NCI-H748 (cell line): ENCODE measurements at regions not wholly inside any gene's neighbourhood (a gene's known extent, or its start where the extent isn't known, plus 50 kb on each side); places are given as distances from the start of the nearest gene placed in this dataset.
"Not testable (repeated sequence)": the region's sequence is repeated elsewhere in the genome, so short reads cannot be mapped to it uniquely, and the experiment has no call there.

Source experiments
- DNase-seq: peaks from one replicate; lab custom pipeline; 2025; ENCODE audit not compliant: unreplicated experiment; lab: John Stamatoyannopoulos, UW

DNA sequence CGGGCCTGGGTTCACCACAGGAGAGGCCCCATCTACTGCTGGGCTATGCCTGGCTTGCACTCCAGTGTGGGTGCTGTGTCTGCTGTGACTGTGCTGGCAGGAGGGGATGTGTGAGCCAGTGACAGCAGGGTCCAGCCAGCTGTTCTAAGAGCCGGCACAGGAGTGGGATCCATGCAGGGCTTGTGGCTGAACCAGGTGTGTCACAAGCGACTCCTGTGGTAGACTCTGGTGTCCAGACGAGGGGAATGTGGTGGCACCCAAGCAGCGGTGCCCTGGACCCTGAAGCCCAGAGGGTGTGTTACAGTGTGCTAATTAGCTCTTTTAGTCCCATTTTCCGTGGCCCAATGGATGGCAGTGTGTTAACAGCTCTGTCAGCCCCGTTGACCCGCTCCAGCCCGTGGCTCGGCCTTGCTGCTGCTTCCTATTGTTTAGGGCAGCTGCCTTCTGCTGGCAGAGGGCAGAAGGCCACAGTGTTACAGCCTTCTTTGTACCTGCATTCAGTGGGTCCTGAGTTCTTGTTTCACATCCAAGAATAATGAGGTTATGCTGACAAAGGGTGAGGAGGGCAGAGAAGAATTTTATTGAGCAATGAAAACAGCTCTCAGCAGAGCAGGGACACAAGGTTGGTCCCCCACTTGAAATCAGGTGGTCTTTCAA lies 78.5 kb upstream of the RNU6-1 start:
- peak; percentile 10 for DNase-seq

DNA sequence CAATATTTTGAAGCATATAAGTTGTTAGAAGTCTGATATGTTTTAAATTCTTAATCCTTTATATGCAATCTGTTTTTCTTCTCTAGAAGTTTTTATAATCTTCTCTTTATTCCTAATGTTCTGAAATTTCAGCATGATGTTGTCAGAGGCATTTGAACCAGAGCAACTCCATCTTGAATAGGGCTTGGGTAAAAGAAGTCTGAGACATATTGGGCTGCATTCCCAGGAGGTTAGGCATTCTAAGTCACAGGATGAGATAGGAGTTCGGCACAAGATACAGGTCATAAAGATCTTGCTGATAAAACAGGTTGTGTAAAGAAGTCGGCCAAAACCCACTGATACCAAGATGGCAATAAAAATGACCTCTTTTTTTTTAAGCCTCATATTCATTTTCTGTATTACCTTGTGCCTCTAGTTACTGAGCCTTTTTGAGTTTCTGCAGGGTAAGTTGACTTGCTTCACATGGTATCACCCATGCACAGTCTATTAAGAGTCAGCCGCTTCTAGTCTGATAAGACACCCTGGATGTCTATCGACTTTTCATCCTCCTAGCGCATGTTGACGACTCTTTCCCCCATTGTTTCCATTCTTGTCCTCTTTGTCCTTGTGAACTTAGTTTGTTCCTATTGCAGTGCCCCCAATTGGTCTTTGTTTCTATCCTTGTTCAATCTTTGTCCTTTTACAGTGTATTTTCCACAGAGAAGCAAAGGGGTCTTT lies 80.8 kb upstream of the RNU6-1 start:
- DNase-seq: no peak

DNA sequence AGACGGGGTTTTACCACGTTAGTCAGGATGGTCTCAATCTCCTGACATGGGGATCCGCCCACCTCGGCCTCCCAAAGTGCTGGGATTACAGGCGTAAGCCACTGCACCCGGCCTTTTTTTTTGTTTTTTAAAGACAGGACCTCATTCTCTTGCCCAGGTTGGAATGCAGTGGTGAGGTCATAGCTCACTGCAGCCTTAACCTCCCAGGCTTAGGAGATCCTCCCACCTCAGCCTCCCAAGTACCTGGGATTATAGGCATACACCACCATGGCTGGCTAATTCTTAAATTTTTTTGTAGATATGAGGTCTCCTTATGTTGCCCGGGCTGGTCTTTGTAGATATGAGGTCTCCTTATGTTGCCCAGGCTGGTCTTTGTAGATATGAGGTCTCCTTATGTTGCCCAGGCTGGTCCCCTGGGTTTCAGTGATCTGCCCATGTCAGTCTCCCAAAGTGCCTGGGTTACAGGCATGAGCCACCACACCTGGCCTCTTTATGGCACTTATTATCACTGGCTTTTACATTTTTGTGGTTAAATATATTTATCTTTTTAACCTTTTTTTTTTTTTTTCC lies 82.3 kb upstream of the RNU6-1 start:
- no peak for DNase-seq

DNA sequence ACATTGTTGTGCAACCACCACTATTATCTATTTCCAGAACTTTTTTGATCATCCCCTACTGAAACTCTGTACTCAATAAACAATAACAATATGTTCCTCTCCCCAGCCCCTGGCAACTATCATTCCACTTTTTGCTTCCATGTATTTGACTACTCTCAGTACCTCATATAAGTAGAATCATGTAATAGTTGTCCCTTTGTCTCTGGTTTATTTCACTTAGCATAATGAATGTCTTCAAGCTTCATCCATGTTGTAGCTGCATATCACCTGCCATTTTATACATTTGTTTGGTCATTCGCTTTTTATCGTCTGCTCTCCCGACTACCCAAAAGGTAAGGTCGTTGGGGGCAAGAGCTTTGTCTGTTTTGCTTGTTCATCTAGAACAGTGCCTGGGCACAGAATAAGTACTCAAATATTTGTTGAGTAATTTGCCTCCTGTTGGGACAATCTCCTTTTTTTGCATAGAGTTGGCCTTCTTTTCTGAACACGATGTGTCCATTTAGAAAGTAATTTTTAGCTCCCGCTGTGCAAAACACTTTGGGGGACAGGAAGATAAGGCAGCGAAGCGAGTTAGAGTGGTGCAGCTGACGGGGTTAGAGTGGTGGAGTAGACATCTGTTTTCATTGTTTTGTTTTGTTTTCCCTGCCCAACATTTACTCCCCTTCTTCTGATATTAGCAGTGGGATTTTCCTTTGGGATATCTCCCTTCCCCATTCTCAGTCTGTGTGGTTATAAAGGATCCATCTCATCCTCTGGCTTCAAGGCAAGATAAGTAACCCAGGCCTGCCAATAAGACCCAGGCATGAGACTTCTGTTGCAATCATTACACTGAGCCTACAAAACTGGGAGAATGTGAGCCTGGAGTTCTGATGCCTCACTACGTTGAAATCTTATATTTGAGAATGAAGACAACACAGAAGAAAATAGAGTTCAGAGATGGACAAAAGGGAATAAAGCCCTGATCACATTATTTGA lies 83.4 kb upstream of the RNU6-1 start:
- DNase-seq: peak; percentile 100

DNA sequence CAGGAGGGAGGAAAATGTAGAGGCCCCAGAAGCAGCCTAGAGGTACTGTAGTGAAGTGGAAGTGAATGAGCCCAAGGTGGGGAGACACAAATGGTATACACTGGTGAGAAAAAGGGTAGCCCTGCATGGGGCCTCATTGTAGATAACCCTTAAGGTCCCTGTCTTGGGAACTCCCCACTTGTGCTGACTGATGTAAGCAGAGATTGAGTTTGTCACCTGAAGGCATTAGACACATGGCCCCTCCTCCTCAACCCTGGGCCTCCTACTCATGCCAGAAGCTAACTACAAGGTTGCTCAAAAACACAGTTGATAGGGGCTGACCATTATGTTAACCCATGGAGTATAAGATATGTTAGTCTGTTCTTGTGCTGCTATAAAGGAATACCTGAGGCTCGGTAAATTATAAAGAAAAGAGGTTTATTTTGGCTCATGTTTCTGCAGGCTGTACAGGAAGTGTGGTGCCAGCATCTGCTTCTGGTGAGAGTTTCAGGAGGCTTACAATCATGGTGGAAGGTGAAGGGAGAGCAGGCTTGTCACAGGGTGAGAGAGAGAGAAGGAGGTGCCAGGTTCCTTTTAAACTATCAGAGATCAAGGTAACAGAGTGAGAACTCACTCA lies 84.6 kb upstream of the RNU6-1 start:
- peak; percentile 7 for DNase-seq

DNA sequence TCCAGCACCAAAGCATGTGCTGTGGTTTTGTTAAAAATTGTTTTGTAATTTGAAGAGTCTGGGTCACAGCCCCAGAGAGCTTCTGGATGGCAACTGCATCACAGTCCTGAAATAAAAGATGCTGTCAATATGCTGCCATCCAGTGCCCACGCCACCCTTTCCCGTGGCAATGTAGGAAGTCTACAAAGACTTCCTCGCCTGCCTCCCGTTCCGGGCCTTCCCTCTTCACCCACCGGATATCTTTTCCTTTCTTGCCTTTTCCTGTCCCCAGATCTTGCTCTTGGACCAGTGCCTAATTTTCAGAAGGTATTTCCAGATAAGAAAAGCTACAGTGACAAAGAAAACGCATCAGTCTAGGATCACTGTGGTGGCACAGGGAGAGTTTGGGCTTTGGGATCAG lies 85.3 kb upstream of the RNU6-1 start:
- DNase-seq: no peak

DNA sequence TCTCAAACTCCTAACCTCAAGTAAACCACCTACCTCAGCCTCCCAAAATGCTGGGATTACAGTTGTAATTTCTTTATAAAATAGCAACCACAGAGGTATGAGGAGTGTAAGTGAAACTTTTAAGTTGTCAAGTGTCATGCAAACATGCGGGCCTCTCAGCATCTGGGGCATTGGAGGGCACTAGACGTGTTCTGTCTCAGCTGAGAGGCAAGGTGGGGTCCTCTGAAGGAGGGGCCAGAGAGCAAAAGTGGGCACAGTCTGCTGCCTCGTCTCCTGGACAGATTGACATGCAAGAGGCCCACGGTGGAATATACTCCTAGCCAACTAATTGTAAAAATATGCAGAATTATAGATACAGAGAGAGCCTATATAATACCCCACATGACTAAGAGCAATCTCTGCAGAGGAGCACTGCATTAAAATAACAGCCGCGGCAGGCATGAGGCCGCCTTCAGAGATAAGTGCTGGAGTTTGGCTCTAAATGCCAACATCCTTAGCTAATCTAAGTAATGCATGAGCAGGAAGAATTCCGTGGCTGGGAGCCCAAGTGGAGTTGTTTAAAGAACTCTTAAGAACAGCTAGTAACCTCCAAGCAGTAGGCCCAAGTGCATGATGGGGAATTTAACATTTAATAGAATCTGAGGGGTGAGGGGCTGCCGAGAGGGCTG lies 87.8 kb upstream of the RNU6-1 start:
- no peak for DNase-seq

DNA sequence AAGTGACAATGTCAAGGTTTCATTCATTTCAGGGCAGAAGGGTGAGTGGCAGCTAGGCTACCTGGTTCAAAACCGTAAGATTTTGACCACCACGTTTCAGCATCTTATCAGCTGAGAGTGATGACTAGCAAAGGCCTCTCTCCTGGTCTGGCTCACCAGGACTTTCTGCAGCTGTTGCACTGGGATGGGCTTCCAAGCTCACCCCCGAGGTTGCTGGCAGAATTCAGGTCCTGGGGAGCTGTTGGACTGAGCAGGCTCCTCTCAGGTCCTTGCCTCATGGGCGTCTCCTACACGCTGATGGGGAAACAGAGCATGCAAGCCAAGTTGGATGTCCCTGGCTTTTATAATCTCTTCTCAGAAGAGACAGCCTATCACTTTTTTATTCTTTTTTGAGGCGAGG lies 88.8 kb upstream of the RNU6-1 start:
- DNase-seq: no peak

DNA sequence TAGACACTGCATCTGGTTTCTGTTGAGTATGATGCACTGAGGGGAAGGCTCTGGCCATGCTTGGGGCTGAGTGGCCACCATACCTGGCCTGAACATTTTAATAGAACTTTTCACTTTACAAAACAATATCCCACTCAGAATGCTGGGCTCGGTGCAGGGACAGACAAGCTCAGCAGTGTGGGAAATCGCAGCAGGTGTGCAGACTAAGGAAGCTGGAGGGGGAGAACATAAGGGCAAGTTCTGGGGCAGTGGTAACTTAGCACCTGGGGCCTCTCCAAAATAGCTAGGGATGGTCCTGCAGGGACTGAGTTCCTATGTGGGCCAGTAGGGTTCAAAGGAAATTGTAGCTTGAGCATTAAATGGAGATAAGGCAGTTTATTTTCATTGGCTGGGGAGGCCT lies 90.9 kb upstream of the RNU6-1 start:
- DNase-seq: no peak

DNA sequence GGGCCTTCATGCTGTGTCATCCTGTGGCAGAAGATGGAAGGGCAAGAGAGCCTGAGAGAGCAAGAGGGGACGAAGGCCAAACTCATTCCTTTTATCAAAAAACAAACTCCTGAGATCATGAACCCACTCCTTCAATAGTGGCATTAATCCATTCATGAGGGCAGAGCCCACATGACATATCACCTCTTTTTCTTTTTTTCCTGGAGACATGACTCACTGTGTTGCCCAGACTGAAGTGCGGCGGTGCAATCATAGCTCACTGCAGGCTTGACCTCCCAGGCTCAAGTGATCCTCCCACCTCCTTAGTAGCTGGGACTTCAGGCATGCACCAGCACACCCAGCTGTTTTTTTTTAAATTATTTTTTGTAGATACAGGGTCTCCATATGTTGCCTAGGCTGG lies 92.0 kb upstream of the RNU6-1 start:
- DNase-seq: no peak

DNA sequence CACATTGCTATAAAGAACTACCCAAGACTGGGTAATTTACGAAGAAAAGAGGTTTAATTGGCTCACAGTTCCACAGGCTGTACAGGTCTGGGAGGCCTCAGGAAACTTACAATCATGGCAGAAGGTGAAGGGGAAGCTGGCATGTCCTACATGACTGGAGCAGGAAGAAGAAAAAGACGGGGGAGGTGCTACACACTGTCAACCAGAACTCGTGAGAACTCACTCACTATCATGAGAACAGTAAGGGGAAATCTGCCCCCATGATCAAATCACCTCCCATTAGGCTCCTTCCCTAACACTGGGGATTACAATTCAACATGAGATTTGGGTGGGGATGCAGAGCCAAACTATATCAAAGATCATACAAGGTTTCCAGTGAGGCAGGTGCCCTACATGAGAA lies 94.3 kb upstream of the RNU6-1 start:
- not testable (repeated sequence) for DNase-seq

DNA sequence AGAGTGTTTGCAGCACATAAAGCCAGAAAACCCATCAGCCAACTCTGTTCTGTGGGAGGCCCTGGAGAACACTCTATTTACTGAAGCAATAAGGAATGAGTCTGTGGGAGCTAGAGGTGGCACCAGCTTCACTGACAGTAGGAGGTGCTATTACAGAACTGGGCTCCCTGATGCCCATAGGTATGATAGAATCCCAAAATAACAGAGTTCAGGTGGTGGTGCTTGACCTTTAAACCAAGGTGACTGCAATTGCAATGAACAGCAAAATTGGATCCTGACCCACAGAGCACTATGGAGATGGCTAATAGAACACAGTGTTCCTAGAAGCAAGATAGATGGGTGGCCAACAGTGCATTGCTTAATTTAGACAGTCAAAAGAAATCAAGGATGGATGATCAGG lies 95.4 kb upstream of the RNU6-1 start:
- no peak for DNase-seq

DNA sequence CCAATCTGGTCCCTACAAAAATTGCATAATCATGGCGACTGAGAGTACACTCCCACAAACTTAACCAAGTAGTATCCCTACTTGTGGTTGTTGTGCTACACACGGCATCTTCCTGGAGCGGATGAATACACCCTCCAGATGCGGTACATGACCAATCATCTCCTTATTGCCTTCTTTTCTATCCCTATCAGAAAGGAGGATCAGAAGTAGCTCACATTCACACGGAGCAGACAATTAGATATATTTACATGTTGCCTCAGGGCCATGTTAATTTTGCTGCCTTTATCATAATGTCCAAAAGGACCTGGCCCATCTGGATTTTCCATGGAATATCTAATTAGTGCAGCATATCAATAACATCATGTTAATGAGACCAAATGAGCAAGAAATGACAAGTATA lies 96.4 kb upstream of the RNU6-1 start:
- no peak for DNase-seq

DNA sequence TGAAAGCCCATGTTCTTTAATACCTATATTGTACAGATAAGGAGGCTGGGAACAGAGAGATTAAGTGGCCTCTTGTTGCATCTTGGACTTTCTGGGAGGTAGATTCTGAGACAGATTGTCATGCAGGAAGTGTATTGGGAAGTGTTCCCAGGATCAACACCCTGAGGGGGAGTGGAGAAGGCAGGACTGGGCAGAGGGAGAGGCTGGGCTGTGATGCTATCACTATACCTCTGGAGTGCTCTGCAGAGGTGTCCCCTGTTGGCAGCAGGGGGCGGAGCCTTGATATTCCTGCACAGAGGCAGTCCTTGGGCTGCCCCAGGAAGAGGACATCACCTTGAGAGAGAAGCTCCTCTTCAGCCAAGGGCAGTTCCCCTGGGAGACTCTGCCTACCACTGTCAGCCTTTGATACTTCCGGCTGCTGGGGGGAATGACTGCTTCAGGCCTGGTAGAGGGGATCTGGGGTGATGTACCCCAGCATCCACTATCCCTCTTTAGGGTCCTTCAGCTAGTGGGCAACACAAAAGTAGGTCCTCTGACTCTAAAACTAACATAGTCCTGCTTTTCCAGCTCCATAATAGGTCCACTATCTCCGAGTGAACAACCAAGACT lies 97.4 kb upstream of the RNU6-1 start:
- DNase-seq: no peak

DNA sequence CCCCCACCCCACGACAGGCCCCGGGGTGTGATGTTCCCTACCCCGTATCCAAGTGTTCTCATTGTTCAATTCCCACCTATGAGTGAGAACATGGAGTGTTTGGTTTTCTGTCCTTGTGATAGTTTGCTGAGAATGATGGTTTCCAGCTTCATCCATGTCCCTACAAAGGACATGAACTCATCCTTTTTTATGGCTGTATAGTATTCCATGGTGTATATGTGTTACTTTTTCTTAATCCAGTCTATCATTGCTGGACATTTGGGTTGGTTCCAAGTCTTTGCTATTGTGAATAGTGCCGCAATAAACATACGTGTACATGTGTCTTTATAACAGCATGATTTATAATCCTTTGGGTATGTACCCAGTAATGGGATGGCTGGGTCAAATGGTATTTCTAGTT lies 99.3 kb upstream of the RNU6-1 start:
- not testable (repeated sequence) for DNase-seq

DNA sequence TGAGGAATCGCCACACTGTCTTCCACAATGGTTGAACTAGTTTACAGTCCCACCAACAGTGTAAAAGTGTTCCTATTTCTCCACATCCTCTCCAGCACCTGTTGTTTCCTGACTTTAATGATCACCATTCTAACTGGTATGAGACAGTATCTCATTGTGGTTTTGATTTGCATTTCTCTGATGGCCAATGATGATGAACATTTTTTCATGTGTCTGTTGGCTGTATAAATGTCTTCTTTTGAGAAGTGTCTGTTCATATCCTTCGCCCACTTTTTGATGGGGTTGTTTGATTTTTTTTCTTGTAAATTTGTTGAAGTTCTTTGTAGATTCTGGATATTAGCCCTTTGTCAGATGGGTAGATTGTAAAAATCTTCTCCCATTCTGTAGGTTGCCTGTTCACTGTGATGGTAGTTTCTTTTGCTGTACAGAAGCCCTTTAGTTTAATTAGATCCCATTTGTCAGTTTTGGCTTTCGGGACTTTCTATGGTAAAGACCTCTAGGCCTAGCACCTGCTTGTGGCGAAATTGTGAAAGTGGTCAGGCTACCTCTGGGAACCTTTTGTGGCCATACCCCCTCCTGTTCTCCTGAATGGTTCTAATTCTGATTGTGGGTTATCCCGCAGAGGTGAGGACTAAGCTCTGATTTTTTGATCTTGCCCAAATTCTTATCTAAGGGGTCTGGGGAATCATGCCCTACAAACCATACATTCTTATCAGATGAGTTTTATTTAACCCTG lies 99.9 kb upstream of the RNU6-1 start:
- DNase-seq: not testable (repeated sequence)

DNA sequence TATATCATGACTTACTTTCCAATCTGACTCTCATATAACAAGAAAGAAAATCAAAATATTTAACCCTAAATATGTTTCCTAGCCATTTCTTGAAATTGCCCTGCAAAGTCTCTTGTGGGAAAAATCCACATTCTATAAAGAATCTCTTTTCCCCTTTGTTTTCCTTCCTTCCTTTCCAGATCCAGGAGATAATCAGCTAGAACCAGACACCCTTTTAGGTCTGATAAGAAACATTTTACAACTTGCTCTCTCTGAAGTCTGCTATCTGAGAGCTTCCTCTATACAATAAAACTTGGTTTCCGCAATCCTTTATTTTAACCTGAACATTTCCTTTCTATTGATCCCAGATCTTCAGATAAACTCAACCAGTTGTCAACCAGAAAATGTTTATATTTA lies 100.5 kb upstream of the RNU6-1 start:
- DNase-seq: no peak

DNA sequence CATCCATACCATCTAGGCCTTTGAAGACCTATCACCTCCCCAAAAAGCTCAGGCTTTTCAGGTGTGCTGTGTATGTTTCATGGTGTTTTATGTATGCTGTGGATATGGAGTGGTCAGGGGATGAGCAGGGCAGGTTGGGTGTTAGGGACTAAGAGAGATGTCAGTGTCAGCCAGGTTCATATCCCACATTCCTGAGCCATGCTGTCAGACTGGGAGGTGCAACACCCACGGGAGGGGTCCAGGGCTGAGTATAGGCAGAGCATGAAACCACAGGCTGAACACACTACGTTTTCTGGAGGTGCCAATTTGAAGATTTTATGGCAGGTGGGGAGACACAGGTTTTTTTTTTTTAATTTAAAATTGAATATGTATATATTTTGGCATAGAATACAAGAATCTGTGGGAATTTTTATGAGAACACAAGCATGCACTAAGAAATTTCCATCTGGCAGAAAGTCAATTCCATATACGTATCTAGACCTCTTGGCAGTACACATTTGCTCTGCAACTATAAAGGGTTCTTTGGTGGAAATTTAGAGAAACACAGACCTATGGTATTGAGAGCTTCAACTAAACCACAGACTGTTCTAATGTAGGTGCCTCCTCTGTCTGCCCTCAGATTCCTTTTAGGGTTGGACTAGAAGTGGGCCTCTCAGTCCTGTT lies 101.9 kb upstream of the RNU6-1 start:
- DNase-seq: no peak

DNA sequence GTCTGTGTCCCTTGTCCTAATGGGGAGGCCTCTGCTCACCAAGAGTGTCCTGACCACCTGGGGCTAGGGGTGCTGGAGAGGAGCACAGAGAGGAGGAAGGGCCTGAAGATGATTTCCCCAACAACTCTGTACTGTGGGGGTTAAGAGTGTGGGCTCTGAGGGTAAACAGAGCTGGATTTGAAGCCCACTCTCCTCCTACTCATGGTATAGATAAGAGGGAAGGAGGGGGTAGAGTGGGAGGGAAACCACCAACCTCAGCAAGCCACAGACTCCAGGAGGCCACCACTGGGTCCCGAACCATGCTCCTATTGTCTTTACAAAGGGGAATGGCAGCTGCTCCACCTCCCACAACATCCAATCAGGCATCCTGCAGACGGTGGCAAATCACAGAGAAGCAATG lies 103.6 kb upstream of the RNU6-1 start:
- DNase-seq: no peak
